WTC11 (cell line): ENCODE measurements at regions not wholly inside any gene's neighbourhood (a gene's known extent, or its start where the extent isn't known, plus 50 kb on each side); places are given as distances from the start of the nearest gene placed in this dataset.

Experiments
- ATAC-seq: fragments of 200-7000 bp; cut with Tn5 transposase; 2 replicates; pipeline ENCODE4 v1.10.0; 2021; ENCODE audit warnings: mild to moderate bottlenecking, moderate library complexity
- CTCF ChIA-PET: fragments of 300-600 bp; sonication (Branson Sonifier 250); formaldehyde crosslinking; loops from one replicate; lab custom pipeline; 2021; ENCODE audit warnings: antibody characterized with exemption; lab: Charles Lee
- POLR2A ChIA-PET: fragments of 350-600 bp; sonication (Branson Sonifier 250); formaldehyde crosslinking; loops from one replicate; lab custom pipeline; 2021; ENCODE audit warnings: antibody characterized with exemption; lab: Charles Lee
- DNase-seq: peaks from one replicate; pipeline ENCODE4 v3.0.0; 2021; ENCODE audit warnings: low spot score
- H3K27ac Mint-ChIP-seq: 2 replicates; pipeline ENCODE4 v1.8.0; 2021; ENCODE audit warnings: mixed read lengths
- H3K27me3 Mint-ChIP-seq: 2 replicates; pipeline ENCODE4 v1.8.0; 2021; ENCODE audit warnings: low read depth, mild to moderate bottlenecking, moderate library complexity, mixed read lengths
- H3K36me3 Mint-ChIP-seq: 2 replicates; pipeline ENCODE4 v1.8.0; 2021; ENCODE audit warnings: mixed read lengths
- H3K4me1 Mint-ChIP-seq: 2 replicates; pipeline ENCODE4 v1.8.0; 2022; ENCODE audit warnings: mixed read lengths
- H3K4me3 Mint-ChIP-seq: 2 replicates; pipeline ENCODE4 v1.8.0; 2021; ENCODE audit warnings: mild to moderate bottlenecking, moderate library complexity, mixed read lengths
- H3K9me3 Mint-ChIP-seq: 2 replicates; pipeline ENCODE4 v1.8.0; 2021; ENCODE audit warnings: mixed read lengths
- AR ChIP-seq: fragments of 250-450 bp; sonication (Bioruptor Pico); IDR thresholded peaks from 2 replicates; pipeline ENCODE4 v1.9.0; 2021; ENCODE audit warnings: mild to moderate bottlenecking
- ATF3 ChIP-seq: sonication (generic); formaldehyde crosslinking; conservative IDR thresholded peaks from 2 replicates; pipeline ENCODE4 v1.8.1; 2022; ENCODE audit warnings: mild to moderate bottlenecking, missing genetic modification reagents
- ELF4 ChIP-seq: sonication (generic); formaldehyde crosslinking; IDR thresholded peaks from 2 replicates; pipeline ENCODE4 v1.8.1; 2022; ENCODE audit warnings: low read depth, mild to moderate bottlenecking, moderate library complexity, missing genetic modification reagents
- GRHL2 ChIP-seq: fragments of 250-450 bp; sonication (Bioruptor Pico); IDR thresholded peaks from 2 replicates; pipeline ENCODE4 v1.8.0; 2022; ENCODE audit warnings: mild to moderate bottlenecking, moderate library complexity; ENCODE audit not compliant: insufficient replicate concordance, severe bottlenecking
- GTF2I ChIP-seq: fragments of 250-450 bp; sonication (Bioruptor Pico); conservative IDR thresholded peaks from 2 replicates; pipeline ENCODE4 v1.4.0; 2021; ENCODE audit warnings: mild to moderate bottlenecking
- HMGA2 ChIP-seq: fragments of 250-450 bp; sonication (Bioruptor Pico); IDR thresholded peaks from 2 replicates; pipeline ENCODE4 v1.4.0; 2021; ENCODE audit warnings: mild to moderate bottlenecking, moderate library complexity
- HMGXB4 ChIP-seq: sonication (generic); formaldehyde crosslinking; IDR thresholded peaks from 2 replicates; pipeline ENCODE4 v1.8.1; 2023; ENCODE audit warnings: mild to moderate bottlenecking, moderate library complexity, missing genetic modification reagents
- IRF2 ChIP-seq: sonication (generic); formaldehyde crosslinking; IDR thresholded peaks from 2 replicates; pipeline ENCODE4 v1.8.0; 2022; ENCODE audit warnings: low read depth, missing genetic modification reagents, borderline replicate concordance
- MAX ChIP-seq: sonication (generic); formaldehyde crosslinking; IDR thresholded peaks from 2 replicates; pipeline ENCODE4 v1.8.0; 2022; ENCODE audit warnings: mild to moderate bottlenecking, missing genetic modification reagents
- MXD4 ChIP-seq: fragments of 250-450 bp; sonication (Bioruptor Pico); IDR thresholded peaks from 2 replicates; pipeline ENCODE4 v1.8.0; 2021; ENCODE audit warnings: mild to moderate bottlenecking, moderate library complexity, borderline replicate concordance
- NFATC4 ChIP-seq: fragments of 250-450 bp; sonication (Bioruptor Pico); IDR thresholded peaks from 2 replicates; pipeline ENCODE4 v1.9.0; 2021; ENCODE audit warnings: mild to moderate bottlenecking
- NFE2L1 ChIP-seq: sonication (generic); formaldehyde crosslinking; IDR thresholded peaks from 2 replicates; pipeline ENCODE4 v1.8.1; 2023; ENCODE audit warnings: missing genetic modification reagents
- RORB ChIP-seq: fragments of 250-450 bp; sonication (Bioruptor Pico); IDR thresholded peaks from 2 replicates; pipeline ENCODE4 v1.9.0; 2021; ENCODE audit warnings: mild to moderate bottlenecking
- SMAD3 ChIP-seq: sonication (generic); formaldehyde crosslinking; IDR thresholded peaks from 2 replicates; pipeline ENCODE4 v1.8.0; 2022; ENCODE audit warnings: missing genetic modification reagents, mild to moderate bottlenecking, borderline replicate concordance
- TCF7 ChIP-seq: sonication (generic); formaldehyde crosslinking; IDR thresholded peaks from 2 replicates; pipeline ENCODE4 v1.8.0; 2022; ENCODE audit warnings: mild to moderate bottlenecking, low read depth, missing genetic modification reagents, moderate library complexity
- TEAD1 ChIP-seq: sonication (generic); formaldehyde crosslinking; IDR thresholded peaks from 2 replicates; pipeline ENCODE4 v1.8.0; 2022; ENCODE audit warnings: mild to moderate bottlenecking, missing genetic modification reagents
- TP53 ChIP-seq: sonication (generic); formaldehyde crosslinking; IDR thresholded peaks from 2 replicates; pipeline ENCODE4 v1.8.1; 2023; ENCODE audit warnings: mild to moderate bottlenecking, missing genetic modification reagents
- ZBTB21 ChIP-seq: sonication (generic); formaldehyde crosslinking; IDR thresholded peaks from 2 replicates; pipeline ENCODE4 v1.8.1; 2023; ENCODE audit warnings: mild to moderate bottlenecking, missing genetic modification reagents, borderline replicate concordance
- ZNF232 ChIP-seq: sonication (generic); formaldehyde crosslinking; IDR thresholded peaks from 2 replicates; pipeline ENCODE4 v1.8.0; 2022; ENCODE audit warnings: mild to moderate bottlenecking, missing genetic modification reagents
- ZNF396 ChIP-seq: fragments of 250-450 bp; sonication (Bioruptor Pico); IDR thresholded peaks from 2 replicates; pipeline ENCODE4 v1.8.0; 2021; ENCODE audit warnings: mild to moderate bottlenecking, moderate library complexity, borderline replicate concordance
- ZNF423 ChIP-seq: fragments of 250-450 bp; sonication (Bioruptor Pico); IDR thresholded peaks from 2 replicates; pipeline ENCODE4 v2.1.2; 2022; ENCODE audit warnings: mild to moderate bottlenecking, moderate library complexity
- ZNF532 ChIP-seq: fragments of 250-450 bp; sonication (Bioruptor Pico); IDR thresholded peaks from 2 replicates; pipeline ENCODE4 v1.9.0; 2021; ENCODE audit warnings: mild to moderate bottlenecking, borderline replicate concordance

GRCh38 chr1:234896477-234897389, 231.9 kb downstream of the TOMM20 start:
- no peak overlapping the region for H3K27ac Mint-ChIP-seq

GRCh38 chr1:234893725-234894630, 234.7 kb downstream of the TOMM20 start:
- ChIA-PET POLR2A (no interaction called here), CTCF (interaction anchor here (0.6 kb wide), 1 partner anchor 143 kb away, joined by 3 read pairs; no protein-coding TSS in a partner anchor)
- Mint-ChIP-seq H3K9me3 (no peaks in the 10 kb centered on the region), H3K4me3 (no peak overlapping the region), H3K27me3 (no peaks in the 10 kb centered on the region), H3K36me3 (no peaks in the 10 kb centered on the region), H3K27ac (no peak overlapping the region), H3K4me1 (peaks cover 9% of the 10 kb centered on the region)
- DNase-seq, result no peak
- ATAC-seq, result no peak
- no peak for TF ChIP-seq MXD4 (CRISPR knock-in tag)
- no peak for TF ChIP-seq SMAD3 (CRISPR knock-in tag)
- no peak for TF ChIP-seq TP53 (CRISPR knock-in tag)
- no peak for TF ChIP-seq MAX
- TF ChIP-seq ZNF532, result no peak
- TF ChIP-seq ZBTB21 (CRISPR knock-in tag), result no peak
- TF ChIP-seq TCF7 (CRISPR knock-in tag), result no peak
- TF ChIP-seq ZNF396 (CRISPR knock-in tag), result no peak
- TF ChIP-seq GTF2I (CRISPR knock-in tag), result no peak
- TF ChIP-seq ZNF423 (CRISPR knock-in tag), result no peak
- TF ChIP-seq ATF3 (CRISPR knock-in tag), result no peak
- TF ChIP-seq NFATC4 (CRISPR knock-in tag), result no peak
- TF ChIP-seq AR (CRISPR knock-in tag), result no peak
- no peak for TF ChIP-seq IRF2 (CRISPR knock-in tag)
- no peak for TF ChIP-seq TEAD1 (CRISPR knock-in tag)
- TF ChIP-seq ELF4 (CRISPR knock-in tag), result no peak
- TF ChIP-seq RORB, result no peak
- TF ChIP-seq GRHL2, result no peak
- no peak for TF ChIP-seq NFE2L1 (CRISPR knock-in tag)

More at GRCh38 chr1:234896477-234897389, 231.9 kb downstream of the TOMM20 start:
- POLR2A ChIA-PET, result no interaction called here
- DNase-seq (no peak), ATAC-seq (no peak)
- no peaks in the 10 kb centered on the region for H3K27me3 Mint-ChIP-seq
- TF ChIP-seq HMGXB4, result no peak
- TF ChIP-seq HMGA2 (CRISPR knock-in tag), result no peak
- no peak for TF ChIP-seq NFE2L1 (CRISPR knock-in tag)
- no peak for TF ChIP-seq ZNF232 (CRISPR knock-in tag)
- no peaks in the 10 kb centered on the region for H3K9me3 Mint-ChIP-seq
- H3K4me1 Mint-ChIP-seq, result peaks cover 28% of the 10 kb centered on the region
- CTCF ChIA-PET, result no interaction called here
- no peaks in the 10 kb centered on the region for H3K36me3 Mint-ChIP-seq
- no peak overlapping the region for H3K4me3 Mint-ChIP-seq
